ENCODE measurements at regions not wholly inside any gene's neighbourhood (a gene's known extent, or its start where the extent isn't known, plus 50 kb on each side); places are given as distances from the start of the nearest gene placed in this dataset.

GRCh38 chr20:56987986-56988385, 278.5 kb downstream of the BMP7 start:
- Mint-ChIP-seq H3K4me3 (no peak overlapping the region), H3K27me3 (ENCODE audit: insufficient read depth) (peaks cover 13% of the 10 kb centered on the region), H3K27ac (no peak overlapping the region), H3K9me3 (peaks cover 34% of the 10 kb centered on the region), H3K4me1 (peaks cover 6% of the 10 kb centered on the region), H3K36me3 (ENCODE audit: low read depth) (no peaks in the 10 kb centered on the region)
- no peaks in the 10 kb centered on the region for H3K4me1 ChIP-seq (ENCODE audit: control insufficient read depth, insufficient read depth, low read length)
- no peak overlapping the region for H3K9ac ChIP-seq (ENCODE audit: extremely low read depth, low read length, poor library complexity, severe bottlenecking)
- H3K9me3 ChIP-seq (ENCODE audit: control insufficient read depth, low read length) = peaks cover 20% of the 10 kb centered on the region
- DNase-seq = no peak
- peaks cover 7% of the 10 kb centered on the region for H3K27me3 ChIP-seq (ENCODE audit: control insufficient read depth, insufficient read depth, low read length, poor library complexity, severe bottlenecking)
- H3K4me3 ChIP-seq (ENCODE audit: low read length) = no peak overlapping the region
- TF ChIP-seq CTCF (conservative IDR thresholded peaks at IDR 0.05) = no peak
- WGBS, 2 experiments (ENCODE audit: insufficient coverage in 1 of 2, insufficient read length in 1 of 2) = 83 to 92% methylated on average over 11 to 16 of the region's 16 CpGs
- no peak overlapping the region for H3K27ac ChIP-seq (ENCODE audit: low read depth, low read length)
- no peaks in the 10 kb centered on the region for H3K36me3 ChIP-seq (ENCODE audit: control insufficient read depth, insufficient read depth, low read length)

- Histone ChIP-seq H3K36me3 (ENCODE audit: control insufficient read depth, insufficient read depth, low read length) (no peaks in the 10 kb centered on the region), H3K4me1 (ENCODE audit: control insufficient read depth, insufficient read depth, low read length) (no peaks in the 10 kb centered on the region), H3K9me3 (ENCODE audit: control insufficient read depth, low read length) (peaks cover 20% of the 10 kb centered on the region), H3K27me3 (ENCODE audit: control insufficient read depth, insufficient read depth, low read length, poor library complexity, severe bottlenecking) (peaks cover 7% of the 10 kb centered on the region), H3K9ac (ENCODE audit: extremely low read depth, low read length, poor library complexity, severe bottlenecking) (no peak overlapping the region), H3K27ac (ENCODE audit: low read depth, low read length) (no peak overlapping the region), H3K4me3 (ENCODE audit: low read length) (no peak overlapping the region)
- H3K4me3 Mint-ChIP-seq = no peak overlapping the region
- peaks cover 8% of the 10 kb centered on the region for H3K4me1 Mint-ChIP-seq
- H3K27me3 Mint-ChIP-seq (ENCODE audit: insufficient read depth) = peaks cover 13% of the 10 kb centered on the region
- H3K9me3 Mint-ChIP-seq = peaks cover 34% of the 10 kb centered on the region
- no peaks in the 10 kb centered on the region for H3K36me3 Mint-ChIP-seq (ENCODE audit: low read depth)
- no peak for TF ChIP-seq CTCF (conservative IDR thresholded peaks at IDR 0.05)
- H3K27ac Mint-ChIP-seq = no peak overlapping the region
- WGBS, 2 experiments (ENCODE audit: insufficient coverage in 1 of 2, insufficient read length in 1 of 2) = 83 to 88% methylated on average over 7 to 8 of the region's 8 CpGs
- no peak for DNase-seq
These were observed 278.0 kb downstream of the BMP7 start for GRCh38 chr20:56988446-56988845.

GRCh38 chr20:56989516-56989915, 276.9 kb downstream of the BMP7 start:
- Mint-ChIP-seq H3K9me3 (peaks cover 26% of the 10 kb centered on the region), H3K4me3 (no peak overlapping the region), H3K4me1 (peaks cover 8% of the 10 kb centered on the region), H3K36me3 (ENCODE audit: low read depth) (no peaks in the 10 kb centered on the region), H3K27ac (no peak overlapping the region), H3K27me3 (ENCODE audit: insufficient read depth) (peaks cover 17% of the 10 kb centered on the region)
- no peaks in the 10 kb centered on the region for H3K36me3 ChIP-seq (ENCODE audit: control insufficient read depth, insufficient read depth, low read length)
- peaks cover 7% of the 10 kb centered on the region for H3K27me3 ChIP-seq (ENCODE audit: control insufficient read depth, insufficient read depth, low read length, poor library complexity, severe bottlenecking)
- TF ChIP-seq CTCF (conservative IDR thresholded peaks at IDR 0.05) = no peak
- H3K27ac ChIP-seq (ENCODE audit: low read depth, low read length) = no peak overlapping the region
- no peak for DNase-seq
- peaks cover 16% of the 10 kb centered on the region for H3K9me3 ChIP-seq (ENCODE audit: control insufficient read depth, low read length)
- H3K9ac ChIP-seq (ENCODE audit: extremely low read depth, low read length, poor library complexity, severe bottlenecking) = no peak overlapping the region
- WGBS, 2 experiments (ENCODE audit: insufficient coverage in 1 of 2, insufficient read length in 1 of 2) = 90 to 95% methylated on average over 1 to 3 of the region's 3 CpGs
- no peaks in the 10 kb centered on the region for H3K4me1 ChIP-seq (ENCODE audit: control insufficient read depth, insufficient read depth, low read length)
- no peak overlapping the region for H3K4me3 ChIP-seq (ENCODE audit: low read length)

Data from endodermal cell (in vitro differentiated cells).